Neural progenitor cell (in vitro differentiated cells): ENCODE measurements at regions not wholly inside any gene's neighbourhood (a gene's known extent, or its start where the extent isn't known, plus 50 kb on each side); places are given as distances from the start of the nearest gene placed in this dataset.
"Not testable (repeated sequence)": the region's sequence is repeated elsewhere in the genome, so short reads cannot be mapped to it uniquely, and the experiment has no call there.

Source experiments
- DNase-seq: peaks from one replicate; pipeline ENCODE4 v3.0.0-alpha.2; 2016; ENCODE audit warnings: low spot score
- H2AFZ ChIP-seq: fragments of 200-600 bp; sonication (generic); replicated peaks from 2 replicates; pipeline ENCODE4 v1.6.1; 2016; ENCODE audit warnings: antibody characterized with exemption
- H3F3A ChIP-seq: fragments of 200-600 bp; sonication (generic); 2 replicates; pipeline ENCODE4 v1.6.1; 2016; ENCODE audit warnings: antibody characterized with exemption, low read depth
- H3K27ac ChIP-seq: fragments of 200-600 bp; sonication (generic); 2 replicates; pipeline ENCODE4 v1.5.1; 2016; ENCODE audit warnings: mild to moderate bottlenecking
- H3K27me3 ChIP-seq: fragments of 200-600 bp; sonication (generic); 2 replicates; pipeline ENCODE4 v1.6.1; 2016; ENCODE audit warnings: mild to moderate bottlenecking, moderate library complexity
- H3K36me3 ChIP-seq: fragments of 200-600 bp; sonication (generic); 2 replicates; pipeline ENCODE4 v1.5.1; 2016
- H3K4me1 ChIP-seq: fragments of 200-600 bp; sonication (generic); 2 replicates; pipeline ENCODE4 v1.6.1; 2016; ENCODE audit warnings: mixed run types
- H3K4me2 ChIP-seq: fragments of 200-600 bp; sonication (generic); 2 replicates; pipeline ENCODE4 v1.6.1; 2016
- H3K4me3 ChIP-seq: fragments of 200-600 bp; sonication (generic); 2 replicates; pipeline ENCODE4 v1.5.1; 2016
- H3K79me2 ChIP-seq: fragments of 200-600 bp; sonication (generic); 2 replicates; pipeline ENCODE4 v1.6.1; 2016; ENCODE audit warnings: low read depth
- H3K9ac ChIP-seq: fragments of 200-600 bp; sonication (generic); 2 replicates; pipeline ENCODE4 v1.6.1; 2016
- H3K9me3 ChIP-seq: fragments of 200-600 bp; sonication (generic); 2 replicates; pipeline ENCODE4 v1.5.1; 2016; ENCODE audit warnings: low read depth
- H4K20me1 ChIP-seq: fragments of 200-600 bp; sonication (generic); 2 replicates; pipeline ENCODE4 v1.6.1; 2016; ENCODE audit warnings: low read depth
- H3K27ac Mint-ChIP-seq: 3 replicates; pipeline ENCODE4 v1.8.0; 2021; ENCODE audit warnings: mixed read lengths
- H3K27me3 Mint-ChIP-seq: 2 replicates; pipeline ENCODE4 v1.8.0; 2022; ENCODE audit warnings: low read depth, mild to moderate bottlenecking, inconsistent platforms, moderate library complexity, mixed read lengths; ENCODE audit not compliant: insufficient read depth
- H3K36me3 Mint-ChIP-seq: 3 replicates; pipeline ENCODE4 v1.8.0; 2021; ENCODE audit warnings: mixed read lengths
- H3K4me1 Mint-ChIP-seq: 3 replicates; pipeline ENCODE4 v1.8.0; 2021; ENCODE audit warnings: mixed read lengths
- H3K4me3 Mint-ChIP-seq: 3 replicates; pipeline ENCODE4 v1.8.0; 2021; ENCODE audit warnings: mild to moderate bottlenecking, moderate library complexity, mixed read lengths
- H3K9me3 Mint-ChIP-seq: 3 replicates; pipeline ENCODE4 v1.8.0; 2020; ENCODE audit warnings: mixed read lengths
- CTCF ChIP-seq: fragments of 200-600 bp; sonication (generic); IDR thresholded peaks from 2 replicates; pipeline ENCODE4 v1.5.1; 2017; ENCODE audit warnings: antibody characterized with exemption, mild to moderate bottlenecking
- EZH2 ChIP-seq: fragments of 200-600 bp; sonication (generic); IDR thresholded peaks from 2 replicates; pipeline ENCODE4 v1.6.1; 2017; ENCODE audit warnings: antibody characterized with exemption, mild to moderate bottlenecking, moderate library complexity
- EZH2phosphoT487 ChIP-seq: fragments of 200-600 bp; sonication (generic); IDR thresholded peaks from 2 replicates; pipeline ENCODE4 v1.6.1; 2017; ENCODE audit warnings: antibody characterized with exemption

- peak; percentile 20 for DNase-seq
- Mint-ChIP-seq H3K36me3 (no peaks in the 10 kb centered on the region), H3K4me1 (peaks cover 10% of the 10 kb centered on the region), H3K9me3 (peaks cover 2% of the 10 kb centered on the region), H3K27ac (no peak overlapping the region), H3K27me3 (peaks cover 8% of the 10 kb centered on the region), H3K4me3 (no peak overlapping the region)
- no peak overlapping the region for H3K4me2 ChIP-seq
- H3K9ac ChIP-seq: no peak overlapping the region
- H3K79me2 ChIP-seq: no peaks in the 10 kb centered on the region
- H3F3A ChIP-seq: no peaks in the 10 kb centered on the region
- H3K4me3 ChIP-seq: no peak overlapping the region
- no peaks in the 10 kb centered on the region for H3K27me3 ChIP-seq
- no peaks in the 10 kb centered on the region for H3K9me3 ChIP-seq
- TF ChIP-seq EZH2phosphoT487 (no peak), EZH2 (no peak), CTCF (no peak)
- no peak overlapping the region for H2AFZ ChIP-seq
- H4K20me1 ChIP-seq: peaks cover 3% of the 10 kb centered on the region
- H3K36me3 ChIP-seq: no peaks in the 10 kb centered on the region
- H3K27ac ChIP-seq: no peak overlapping the region
- peaks cover 8% of the 10 kb centered on the region for H3K4me1 ChIP-seq
Measured at GRCh38 chrX:18031726-18032375, 170.8 kb upstream of the RAI2 start.

GRCh38 chrX:18030656-18031055 is 169.6 kb upstream of the RAI2 start:
- H2AFZ ChIP-seq, H3K9me3 Mint-ChIP-seq, H3K9ac ChIP-seq, H3K9me3 ChIP-seq, H3K36me3 Mint-ChIP-seq, H3K4me3 ChIP-seq, H3K4me3 Mint-ChIP-seq, H3K27me3 ChIP-seq, H3K27me3 Mint-ChIP-seq, H3K36me3 ChIP-seq, H3K27ac Mint-ChIP-seq, H3K4me1 ChIP-seq, H3F3A ChIP-seq, H3K27ac ChIP-seq, H4K20me1 ChIP-seq, H3K4me2 ChIP-seq, H3K79me2 ChIP-seq, DNase-seq: not testable (repeated sequence)
- peaks cover 16% of the 10 kb centered on the region for H3K4me1 Mint-ChIP-seq

- H3K27me3 ChIP-seq: no peaks in the 10 kb centered on the region
- peaks cover 3% of the 10 kb centered on the region for H4K20me1 ChIP-seq
- no peaks in the 10 kb centered on the region for H3K79me2 ChIP-seq
- no peak overlapping the region for H2AFZ ChIP-seq
- no peak for DNase-seq
- H3K36me3 ChIP-seq: no peaks in the 10 kb centered on the region
- H3K9ac ChIP-seq: no peak overlapping the region
- no peak overlapping the region for H3K27ac Mint-ChIP-seq
- H3K4me1 Mint-ChIP-seq: peaks cover 22% of the 10 kb centered on the region
- H3K4me1 ChIP-seq: peaks cover 8% of the 10 kb centered on the region
- TF ChIP-seq EZH2 (no peak), EZH2phosphoT487 (no peak), CTCF (no peak)
- peaks cover 3% of the 10 kb centered on the region for H3K27me3 Mint-ChIP-seq
- H3K9me3 ChIP-seq: no peaks in the 10 kb centered on the region
- H3K27ac ChIP-seq: no peak overlapping the region
- no peaks in the 10 kb centered on the region for H3K36me3 Mint-ChIP-seq
- H3K9me3 Mint-ChIP-seq: peaks cover 2% of the 10 kb centered on the region
- no peaks in the 10 kb centered on the region for H3F3A ChIP-seq
- H3K4me2 ChIP-seq: no peak overlapping the region
- no peak overlapping the region for H3K4me3 Mint-ChIP-seq
- no peak overlapping the region for H3K4me3 ChIP-seq
Measured at GRCh38 chrX:18026166-18026565, 165.1 kb upstream of the RAI2 start.

GRCh38 chrX:18017411-18017810 is 156.3 kb upstream of the RAI2 start:
- H3K27me3 Mint-ChIP-seq: peaks cover 2% of the 10 kb centered on the region

More at GRCh38 chrX:18017411-18017810, 156.3 kb upstream of the RAI2 start:
- Histone ChIP-seq H3K36me3 (no peaks in the 10 kb centered on the region), H2AFZ (no peak overlapping the region), H3K27me3 (no peaks in the 10 kb centered on the region), H3K79me2 (no peaks in the 10 kb centered on the region), H3K4me2 (peak overlapping the region; percentile 28), H3K4me3 (no peak overlapping the region), H3K9me3 (peaks cover 5% of the 10 kb centered on the region), H3K4me1 (no peaks in the 10 kb centered on the region), H3F3A (peaks cover 5% of the 10 kb centered on the region), H3K9ac (no peak overlapping the region), H4K20me1 (no peaks in the 10 kb centered on the region), H3K27ac (no peak overlapping the region)
- peaks cover 11% of the 10 kb centered on the region for H3K4me1 Mint-ChIP-seq
- no peak for TF ChIP-seq EZH2phosphoT487
- TF ChIP-seq EZH2: no peak
- TF ChIP-seq CTCF: no peak
- H3K4me3 Mint-ChIP-seq: no peak overlapping the region
- H3K9me3 Mint-ChIP-seq: peaks cover 3% of the 10 kb centered on the region
- H3K27ac Mint-ChIP-seq: no peak overlapping the region
- DNase-seq: peak; percentile 44
- H3K36me3 Mint-ChIP-seq: no peaks in the 10 kb centered on the region
